Activated effector memory CD4-positive, alpha-beta T cell treated with anti-CD3 and anti-CD28 coated beads, Interleukin-2, amount 50 U/mL, for 16 hours (primary cell): ENCODE measurements at regions not wholly inside any gene's neighbourhood (a gene's known extent, or its start where the extent isn't known, plus 50 kb on each side); places are given as distances from the start of the nearest gene placed in this dataset.
"Not testable (repeated sequence)": the region's sequence is repeated elsewhere in the genome, so short reads cannot be mapped to it uniquely, and the experiment has no call there.

ENCODE experiments used
- DNase-seq: peaks from one replicate; pipeline ENCODE4 v3.0.0-alpha.2; 2020

- DNase-seq = no peak
Observed at GRCh38 chr6:11486959-11487358, 50.6 kb upstream of the TMEM170B start.

GRCh38 chr6:11486486-11486885 lies 51.1 kb upstream of the TMEM170B start:
- no peak for DNase-seq

- no peak for DNase-seq
Observed at GRCh38 chr6:11486051-11486450, 51.5 kb upstream of the TMEM170B start.

- no peak for DNase-seq
Observed at GRCh38 chr6:11485271-11485670, 52.3 kb upstream of the TMEM170B start.

GRCh38 chr6:11484441-11484840 lies 53.1 kb upstream of the TMEM170B start:
- DNase-seq = no peak

GRCh38 chr6:11482616-11483015 lies 54.9 kb upstream of the TMEM170B start:
- DNase-seq = no peak

- no peak for DNase-seq
Observed at GRCh38 chr6:11480541-11480940, 57.0 kb upstream of the TMEM170B start.

- no peak for DNase-seq
Observed at GRCh38 chr6:11479296-11479695, 58.3 kb upstream of the TMEM170B start.

- DNase-seq = no peak
Observed at GRCh38 chr6:11478586-11478985, 59.0 kb upstream of the TMEM170B start.

- DNase-seq = no peak
Observed at GRCh38 chr6:11475016-11475415, 62.5 kb upstream of the TMEM170B start.

- DNase-seq = no peak
Observed at GRCh38 chr6:11473008-11473740, 64.4 kb upstream of the TMEM170B start.

GRCh38 chr6:11471261-11471660 lies 66.3 kb upstream of the TMEM170B start:
- DNase-seq = no peak

- no peak for DNase-seq
Observed at GRCh38 chr6:11469684-11470083, 67.9 kb upstream of the TMEM170B start.

GRCh38 chr6:11468271-11468670 lies 69.3 kb upstream of the TMEM170B start:
- not testable (repeated sequence) for DNase-seq

GRCh38 chr6:11467364-11467763 lies 70.2 kb upstream of the TMEM170B start:
- DNase-seq = no peak

- DNase-seq = no peak
Observed at GRCh38 chr6:11463398-11463780, 74.2 kb upstream of the TMEM170B start.

- no peak for DNase-seq
Observed at GRCh38 chr6:11462742-11463397, 74.7 kb upstream of the TMEM170B start.

- no peak for DNase-seq
Observed at GRCh38 chr6:11460837-11461661, 76.5 kb upstream of the TMEM170B start.

GRCh38 chr6:11460001-11460668 lies 77.4 kb upstream of the TMEM170B start:
- no peak for DNase-seq

GRCh38 chr6:11459079-11459610 lies 78.4 kb upstream of the TMEM170B start:
- DNase-seq = no peak

GRCh38 chr6:11458509-11458908 lies 79.0 kb upstream of the TMEM170B start:
- no peak for DNase-seq

GRCh38 chr6:11457422-11457821 lies 80.1 kb upstream of the TMEM170B start:
- DNase-seq = not testable (repeated sequence)

- not testable (repeated sequence) for DNase-seq
Observed at GRCh38 chr6:11452106-11452505, 85.4 kb upstream of the TMEM170B start.
